ENCODE measurements at regions not wholly inside any gene's neighbourhood (a gene's known extent, or its start where the extent isn't known, plus 50 kb on each side); places are given as distances from the start of the nearest gene placed in this dataset.

- TF ChIP-seq POLR2A (IDR thresholded peaks at IDR 0.05): no peak
- TF ChIP-seq CTCF (IDR thresholded peaks at IDR 0.05): no peak
Measured at GRCh38 chr13:102452836-102453235, 51.0 kb upstream of the FGF14 start.
